Colonic mucosa (tissue), 4 donors: ENCODE measurements at regions not wholly inside any gene's neighbourhood (a gene's known extent, or its start where the extent isn't known, plus 50 kb on each side); places are given as distances from the start of the nearest gene placed in this dataset.

ENCODE experiments used
- DNase-seq: peaks from one replicate; pipeline ENCODE4 v3.0.0-alpha.2; 2020
- H3K27ac ChIP-seq: fragments of 200-600 bp; one replicate; pipeline ENCODE4 v1.8.0; 2021
- H3K27me3 ChIP-seq: fragments of 200-600 bp; one replicate; pipeline ENCODE4 v1.8.0; 2021
- H3K36me3 ChIP-seq: fragments of 200-600 bp; one replicate; pipeline ENCODE4 v1.8.0; 2021
- H3K4me1 ChIP-seq: fragments of 200-600 bp; one replicate; pipeline ENCODE4 v1.8.0; 2021; ENCODE audit warnings: mild to moderate bottlenecking
- H3K4me3 ChIP-seq: fragments of 200-600 bp; one replicate; pipeline ENCODE4 v1.8.0; 2021
- H3K9ac ChIP-seq, 2 donors: one replicate each; pipeline ENCODE4 v1.7.0; 2013; ENCODE audit warnings: control low read depth in 2 of 2, low read depth in 2 of 2, low read length in 2 of 2
- H3K9me3 ChIP-seq: fragments of 200-600 bp; one replicate; pipeline ENCODE4 v1.8.0; 2021
- intact Hi-C: fragments of 100-400 bp; cut with DNase I; formaldehyde crosslinking; loops from one replicate; pipeline ENCODE4 v1.14.1; 2022
- TF ChIP-seq, protein P1 (sequence below): fragments of 200-600 bp; IDR thresholded peaks from one replicate; pipeline ENCODE4 v1.8.0; 2022; ENCODE audit warnings: antibody characterized with exemption, mild to moderate bottlenecking
- donor health status: healthy.
- donor health status: DM: no; HTN: no; CAD: no.
- donor health status: DM: no; HTN: no; CAD: no.

DNA sequence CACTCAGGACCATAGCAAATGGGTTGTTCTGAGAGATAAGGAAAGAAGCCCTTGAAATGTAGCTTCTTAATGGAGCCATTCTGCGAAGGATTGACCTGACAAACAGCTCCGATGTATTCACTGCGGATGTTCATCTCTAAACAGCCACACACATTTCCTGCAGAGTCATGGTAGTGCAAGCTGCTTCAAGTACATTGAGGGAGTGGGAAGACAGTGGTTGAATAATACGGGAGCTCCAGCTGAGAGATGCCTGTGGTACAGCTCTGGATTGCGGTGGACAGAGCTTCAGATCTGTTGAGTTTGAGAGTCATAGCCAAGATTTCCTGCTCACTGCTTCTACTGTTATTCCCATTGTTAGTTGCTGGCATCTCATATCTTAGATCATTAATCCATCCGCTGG, 86.6 kb downstream of the ZBTB18 start:
- Histone ChIP-seq H3K4me1 (no peaks in the 10 kb centered on the region), H3K9me3 (no peaks in the 10 kb centered on the region), H3K9ac (no peak overlapping the region), H3K27ac (no peak overlapping the region), H3K4me3 (no peak overlapping the region), H3K27me3 (no peaks in the 10 kb centered on the region), H3K36me3 (no peaks in the 10 kb centered on the region)
- no peak for DNase-seq
- TF ChIP-seq, protein P1, sequence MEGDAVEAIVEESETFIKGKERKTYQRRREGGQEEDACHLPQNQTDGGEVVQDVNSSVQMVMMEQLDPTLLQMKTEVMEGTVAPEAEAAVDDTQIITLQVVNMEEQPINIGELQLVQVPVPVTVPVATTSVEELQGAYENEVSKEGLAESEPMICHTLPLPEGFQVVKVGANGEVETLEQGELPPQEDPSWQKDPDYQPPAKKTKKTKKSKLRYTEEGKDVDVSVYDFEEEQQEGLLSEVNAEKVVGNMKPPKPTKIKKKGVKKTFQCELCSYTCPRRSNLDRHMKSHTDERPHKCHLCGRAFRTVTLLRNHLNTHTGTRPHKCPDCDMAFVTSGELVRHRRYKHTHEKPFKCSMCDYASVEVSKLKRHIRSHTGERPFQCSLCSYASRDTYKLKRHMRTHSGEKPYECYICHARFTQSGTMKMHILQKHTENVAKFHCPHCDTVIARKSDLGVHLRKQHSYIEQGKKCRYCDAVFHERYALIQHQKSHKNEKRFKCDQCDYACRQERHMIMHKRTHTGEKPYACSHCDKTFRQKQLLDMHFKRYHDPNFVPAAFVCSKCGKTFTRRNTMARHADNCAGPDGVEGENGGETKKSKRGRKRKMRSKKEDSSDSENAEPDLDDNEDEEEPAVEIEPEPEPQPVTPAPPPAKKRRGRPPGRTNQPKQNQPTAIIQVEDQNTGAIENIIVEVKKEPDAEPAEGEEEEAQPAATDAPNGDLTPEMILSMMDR: no peak
- intact Hi-C loops: no loop called here

DNA sequence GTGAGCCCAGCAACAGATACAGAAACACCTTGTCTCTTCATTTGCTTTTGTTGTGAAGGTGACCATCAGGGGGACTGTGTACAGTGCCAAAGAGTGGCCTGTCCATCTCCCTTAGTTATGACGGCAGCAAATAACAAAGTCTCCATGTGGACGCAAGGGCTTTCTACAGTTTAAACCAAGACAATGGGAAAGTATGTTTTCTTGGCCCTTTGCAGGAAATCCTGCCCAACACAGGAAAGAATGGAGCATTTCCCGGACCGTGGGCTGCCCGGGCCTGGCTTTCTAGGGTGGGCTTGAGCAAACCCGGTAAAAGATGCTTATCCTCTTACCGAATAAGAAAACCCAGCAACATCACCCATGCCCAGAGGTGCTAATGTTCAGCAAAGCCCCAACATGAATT, 87.3 kb downstream of the ZBTB18 start:
- TF ChIP-seq, protein P1: no peak
- Histone ChIP-seq H3K4me1 (no peaks in the 10 kb centered on the region), H3K36me3 (no peaks in the 10 kb centered on the region), H3K27me3 (no peaks in the 10 kb centered on the region), H3K9ac (no peak overlapping the region), H3K9me3 (no peaks in the 10 kb centered on the region), H3K4me3 (no peak overlapping the region), H3K27ac (no peak overlapping the region)
- no peak for DNase-seq
- intact Hi-C loops: no loop called here

DNA sequence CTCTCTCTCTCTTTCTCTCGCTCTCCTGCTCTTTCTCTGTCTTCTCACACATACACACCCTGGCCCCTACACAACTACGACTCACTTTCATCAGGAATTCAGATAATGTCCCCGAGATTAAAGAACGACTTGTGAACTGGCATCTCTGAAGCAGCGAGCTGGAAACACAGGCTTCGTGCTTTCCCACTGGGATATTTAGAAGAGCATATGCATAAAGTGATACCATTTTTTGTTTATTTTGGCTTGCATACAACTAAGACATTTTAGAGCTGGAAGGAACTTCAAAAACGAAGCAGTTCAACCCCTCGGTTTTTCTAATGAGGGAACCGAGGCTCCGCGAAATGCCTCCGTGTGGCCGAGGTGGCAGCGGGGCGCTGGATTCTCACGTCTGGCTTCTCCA, 88.6 kb downstream of the ZBTB18 start:
- Histone ChIP-seq H3K27me3 (no peaks in the 10 kb centered on the region), H3K4me1 (no peaks in the 10 kb centered on the region), H3K4me3 (no peak overlapping the region), H3K36me3 (no peaks in the 10 kb centered on the region), H3K9me3 (no peaks in the 10 kb centered on the region), H3K9ac (no peak overlapping the region), H3K27ac (no peak overlapping the region)
- no peak for DNase-seq
- intact Hi-C loops: no loop called here
- TF ChIP-seq, protein P1: no peak

DNA sequence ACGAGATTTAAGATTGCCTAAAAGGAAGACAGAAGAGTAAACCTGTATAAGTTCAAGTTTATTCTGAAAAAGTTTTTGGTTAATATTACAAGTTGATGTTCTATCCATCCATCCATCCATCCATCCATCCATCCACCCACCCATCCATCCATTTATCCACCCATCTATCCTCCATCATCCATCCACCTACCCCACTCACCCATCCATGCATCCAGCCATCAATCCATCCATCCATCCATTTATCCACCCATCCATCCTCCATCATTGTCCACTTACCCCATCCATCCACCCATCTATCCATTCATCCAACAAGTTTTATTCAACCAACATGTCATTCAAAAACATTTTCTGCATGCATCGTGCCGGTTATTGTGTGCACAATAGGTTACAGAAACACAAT, 89.3 kb downstream of the ZBTB18 start:
- no peak overlapping the region for H3K27ac ChIP-seq
- H3K36me3 ChIP-seq: no peaks in the 10 kb centered on the region
- no peak overlapping the region for H3K4me3 ChIP-seq
- TF ChIP-seq, protein P1: no peak
- no peak for DNase-seq
- no peaks in the 10 kb centered on the region for H3K4me1 ChIP-seq
- no peak overlapping the region for H3K9ac ChIP-seq
- H3K27me3 ChIP-seq: no peaks in the 10 kb centered on the region
- no peaks in the 10 kb centered on the region for H3K9me3 ChIP-seq
- intact Hi-C loops: no loop called here

DNA sequence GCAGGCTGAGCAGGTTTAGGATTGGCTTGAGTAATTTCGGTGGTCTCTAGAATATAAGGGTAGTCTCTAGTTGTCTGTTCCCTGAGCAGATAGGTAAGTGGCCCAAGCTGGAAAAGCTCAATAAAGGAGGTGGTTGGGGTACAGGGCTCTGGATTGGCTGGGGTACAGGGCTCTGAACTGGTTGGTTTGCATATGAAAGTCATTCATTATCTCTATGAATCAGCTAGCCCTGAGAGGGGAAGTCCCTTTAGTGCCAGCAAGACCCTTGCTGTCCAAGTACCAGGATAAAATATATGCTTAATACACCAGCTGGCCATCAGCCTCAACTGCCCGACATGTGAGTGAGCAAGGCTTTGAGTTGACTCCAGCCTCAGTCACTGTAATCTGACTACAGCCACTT, 93.0 kb downstream of the ZBTB18 start:
- DNase-seq: no peak
- no peak overlapping the region for H3K4me3 ChIP-seq
- no peaks in the 10 kb centered on the region for H3K9me3 ChIP-seq
- intact Hi-C loops: no loop called here
- H3K4me1 ChIP-seq: no peaks in the 10 kb centered on the region
- H3K27me3 ChIP-seq: no peaks in the 10 kb centered on the region
- TF ChIP-seq, protein P1: no peak
- H3K36me3 ChIP-seq: no peaks in the 10 kb centered on the region
- no peak overlapping the region for H3K9ac ChIP-seq
- no peak overlapping the region for H3K27ac ChIP-seq

DNA sequence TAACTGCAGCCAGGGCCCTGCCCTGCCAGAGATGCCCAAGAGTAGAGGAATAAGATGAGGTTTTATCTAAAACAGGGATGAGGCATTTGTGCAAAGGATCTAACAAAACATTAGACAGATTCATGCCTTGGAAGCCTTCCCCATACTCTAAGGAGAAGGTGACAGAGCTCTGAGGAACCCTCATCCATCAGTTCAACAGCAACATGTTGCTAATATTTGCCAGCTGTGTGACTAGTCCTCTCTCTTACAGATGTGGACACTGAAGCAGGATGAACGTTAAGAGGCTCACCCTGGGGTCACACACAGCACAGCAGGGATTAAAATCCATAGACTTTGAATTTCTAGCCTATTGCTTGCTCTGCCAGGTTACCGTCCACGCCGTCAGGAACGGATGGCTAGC, 99.0 kb downstream of the ZBTB18 start:
- no peak overlapping the region for H3K9ac ChIP-seq
- intact Hi-C loops: no loop called here
- H3K27me3 ChIP-seq: no peaks in the 10 kb centered on the region
- no peak overlapping the region for H3K27ac ChIP-seq
- TF ChIP-seq, protein P1: no peak
- H3K36me3 ChIP-seq: no peaks in the 10 kb centered on the region
- no peaks in the 10 kb centered on the region for H3K9me3 ChIP-seq
- H3K4me3 ChIP-seq: no peak overlapping the region
- DNase-seq: no peak
- H3K4me1 ChIP-seq: no peaks in the 10 kb centered on the region
